A549 (cell line): ENCODE measurements at regions not wholly inside any gene's neighbourhood (a gene's known extent, or its start where the extent isn't known, plus 50 kb on each side); places are given as distances from the start of the nearest gene placed in this dataset.

Experiments used
- ATAC-seq, 2 experiments: fragments of 200-7000 bp in 1 of 2; fragments of >200 bp in 1 of 2; cut with Nextera tagmentation in 1 of 2; cut with Tn5 transposase in 1 of 2; 3 replicates each; pipeline versions ENCODE4 v1.8.0 to v1.9.1; 2018 to 2020; ENCODE audit warnings: mild to moderate bottlenecking in 1 of 2, moderate library complexity in 1 of 2
- CTCF ChIA-PET: fragments of 300-600 bp; sonication (Branson Sonifier 250); formaldehyde crosslinking; extraction: SDS; loops from one replicate; lab custom pipeline; 2021; ENCODE audit warnings: antibody characterized with exemption, inconsistent platforms; lab: Yijun Ruan, JAX
- POLR2A ChIA-PET: fragments of 350-600 bp; formaldehyde crosslinking; extraction: SDS; loops from one replicate; lab custom pipeline; 2021; ENCODE audit warnings: antibody characterized with exemption, inconsistent platforms; lab: Yijun Ruan, JAX
- DNase-seq, 2 experiments: peaks; one replicate each; pipeline versions ENCODE4 v3.0.0 to v3.0.0-alpha.2; 2011 to 2016; ENCODE audit warnings: low read depth in 1 of 2, low spot score in 1 of 2
- FAIRE-seq: peaks from 2 replicates; lab custom pipeline; 2011; peaks lifted over from hg19 to GRCh38; lab: Jason Lieb, UNC
- H3K27ac ChIP-seq, 2 experiments: fragments of >200 bp; sonication (Bioruptor Twin); formaldehyde crosslinking; 3 replicates each; pipeline ENCODE4 v1.5.1; 2016 to 2017
- H3K4me1 ChIP-seq: fragments of >200 bp; sonication (Bioruptor Twin); formaldehyde crosslinking; 3 replicates; pipeline ENCODE4 v1.6.1; 2016
- H3K4me2 ChIP-seq: fragments of >200 bp; sonication (Bioruptor Twin); formaldehyde crosslinking; 3 replicates; pipeline ENCODE4 v1.6.1; 2016
- H3K4me3 ChIP-seq: fragments of >200 bp; sonication (Bioruptor Twin); formaldehyde crosslinking; 3 replicates; pipeline ENCODE4 v1.5.1; 2016
- H3K9me3 ChIP-seq: fragments of >200 bp; sonication (Bioruptor Twin); formaldehyde crosslinking; 3 replicates; pipeline ENCODE4 v1.6.1; 2016
- ELK1 ChIP-seq: fragments of 150-350 bp; IDR thresholded peaks from 2 replicates; pipeline ENCODE4 v1.6.1; 2014; ENCODE audit warnings: low read depth, mild to moderate bottlenecking, low read length
- ESRRA ChIP-seq: fragments of 150-350 bp; IDR thresholded peaks from 2 replicates; pipeline ENCODE4 v1.6.1; 2014; ENCODE audit warnings: mild to moderate bottlenecking, low read length, borderline replicate concordance
- FOSB ChIP-seq: fragments of 250-450 bp; sonication (Bioruptor Pico); IDR thresholded peaks from 2 replicates; pipeline ENCODE4 v1.5.0; 2020; ENCODE audit warnings: mild to moderate bottlenecking, moderate library complexity
- FOXS1 ChIP-seq: fragments of 250-450 bp; sonication (Bioruptor Pico); IDR thresholded peaks from 2 replicates; pipeline ENCODE4 v1.5.0; 2020; ENCODE audit warnings: mild to moderate bottlenecking, moderate library complexity
- HDAC2 ChIP-seq: fragments of 200-600 bp; sonication (generic); IDR thresholded peaks from 2 replicates; pipeline ENCODE4 v1.6.1; 2016
- HES2 ChIP-seq: fragments of >200 bp; sonication (Bioruptor Twin); formaldehyde crosslinking; IDR thresholded peaks from 2 replicates; pipeline ENCODE4 v1.6.1; 2016
- JUNB ChIP-seq: fragments of >200 bp; sonication (Bioruptor Twin); formaldehyde crosslinking; IDR thresholded peaks from 2 replicates; pipeline ENCODE4 v1.6.1; 2016
- KDM1A ChIP-seq: fragments of 200-600 bp; sonication (generic); IDR thresholded peaks from 2 replicates; pipeline ENCODE4 v1.6.1; 2016; ENCODE audit warnings: low read depth, mild to moderate bottlenecking
- MAX ChIP-seq: IDR thresholded peaks from 2 replicates; pipeline ENCODE4 v1.6.1; 2012
- MYC ChIP-seq: IDR thresholded peaks from 2 replicates; pipeline ENCODE4 v1.6.1; 2012; ENCODE audit warnings: mild to moderate bottlenecking, inconsistent platforms, low read length, improper control_type of control experiment, borderline replicate concordance
- POLR2AphosphoS2 ChIP-seq: conservative IDR thresholded peaks from 2 replicates; pipeline ENCODE4 v1.6.1; 2012; ENCODE audit warnings: low read length, improper control_type of control experiment, inconsistent platforms
- RAD21 ChIP-seq, 2 experiments: fragments of >200 bp in 1 of 2; sonication (Bioruptor Twin) in 1 of 2; formaldehyde crosslinking in 1 of 2; IDR thresholded peaks in 1 of 2; conservative IDR thresholded peaks in 1 of 2; 2 replicates in 1 of 2; 3 replicates in 1 of 2; pipeline ENCODE4 v1.6.1; 2012 to 2018; ENCODE audit warnings: inconsistent platforms in 1 of 2
- RARB ChIP-seq: fragments of 250-450 bp; sonication (Bioruptor Pico); IDR thresholded peaks from 2 replicates; pipeline ENCODE4 v1.8.0; 2021; ENCODE audit warnings: mild to moderate bottlenecking, moderate library complexity
- RCOR1 ChIP-seq: fragments of 150-350 bp; IDR thresholded peaks from 2 replicates; pipeline ENCODE4 v1.6.1; 2014; ENCODE audit warnings: antibody characterized with exemption, low read length, low read depth
- REST ChIP-seq: fragments of 200-600 bp; sonication (generic); IDR thresholded peaks from 2 replicates; pipeline ENCODE4 v1.6.1; 2016; ENCODE audit warnings: antibody characterized with exemption, mild to moderate bottlenecking, moderate library complexity
- SMC3 ChIP-seq: fragments of >200 bp; sonication (Bioruptor Twin); formaldehyde crosslinking; IDR thresholded peaks from 3 replicates; pipeline ENCODE4 v1.6.1; 2018; ENCODE audit warnings: inconsistent platforms
- TFCP2L1 ChIP-seq: fragments of 250-450 bp; sonication (Bioruptor Pico); IDR thresholded peaks from 2 replicates; pipeline ENCODE4 v1.5.0; 2021; ENCODE audit warnings: mild to moderate bottlenecking
- TP53 ChIP-seq: fragments of 250-450 bp; sonication (Bioruptor Pico); IDR thresholded peaks from 2 replicates; pipeline ENCODE4 v1.5.0; 2021; ENCODE audit warnings: mild to moderate bottlenecking, moderate library complexity
- ZFP36 ChIP-seq: fragments of 450-650 bp; IDR thresholded peaks from 2 replicates; pipeline ENCODE4 v1.6.1; 2014; ENCODE audit warnings: borderline replicate concordance; ENCODE audit not compliant: partially characterized antibody
- WGBS: methylation state at CpG from one replicate; pipeline ENCODE4 v1.1.6; 2017; ENCODE audit errors: missing lambda C conversion rate; 5-methylcytosine and 5-hydroxymethylcytosine counted together

- FAIRE-seq, result no peak
- WGBS, result 50% methylated on average over 15 of the region's 26 CpGs
- peaks cover 3% of the 10 kb centered on the region; the same call in 1 of the 3 replicates for H3K9me3 ChIP-seq
Measured at GRCh38 chr22:49183826-49184216, 643.9 kb downstream of the BRD1 start.

GRCh38 chr22:49183208-49183825, 644.4 kb downstream of the BRD1 start:
- no peak for DNase-seq
- POLR2A ChIA-PET, result no interaction called here

More at GRCh38 chr22:49183826-49184216, 643.9 kb downstream of the BRD1 start:
- CTCF ChIA-PET, result no interaction called here
- Histone ChIP-seq H3K4me1 (no peaks in the 10 kb centered on the region), H3K27ac (no peak overlapping the region), H3K4me3 (no peak overlapping the region), H3K4me2 (no peak overlapping the region)
- TF ChIP-seq FOSB (no peak), MYC (no peak), RARB (CRISPR knock-in tag) (no peak), HES2 (no peak), TP53 (CRISPR knock-in tag) (no peak)
- DNase-seq, result no peak
- POLR2A ChIA-PET, result no interaction called here
- ATAC-seq, result no peak

More at GRCh38 chr22:49183208-49183825, 644.4 kb downstream of the BRD1 start:
- Histone ChIP-seq H3K4me3 (no peak overlapping the region), H3K4me2 (no peak overlapping the region), H3K4me1 (no peaks in the 10 kb centered on the region), H3K27ac (no peak overlapping the region), H3K9me3 (peaks cover 3% of the 10 kb centered on the region; the same call in 1 of the 3 replicates)
- CTCF ChIA-PET, result no interaction called here
- TF ChIP-seq MYC (no peak), HDAC2 (no peak), POLR2AphosphoS2 (no peak), ESRRA (no peak), REST (no peak), KDM1A (no peak), ZFP36 (no peak), JUNB (no peak), SMC3 (no peak), ELK1 (no peak), FOXS1 (CRISPR knock-in tag) (no peak), MAX (no peak), RCOR1 (no peak), RAD21 (conservative IDR thresholded peaks at IDR 0.05 in 1 of 2, IDR thresholded peaks at IDR 0.05 in 1 of 2) (no peak), TFCP2L1 (no peak)
- 44% methylated on average over 15 of the region's 22 CpGs for WGBS
- FAIRE-seq (no peak), ATAC-seq (no peak)
